NCI-H2196 (cell line): ENCODE measurements at regions not wholly inside any gene's neighbourhood (a gene's known extent, or its start where the extent isn't known, plus 50 kb on each side); places are given as distances from the start of the nearest gene placed in this dataset.

Source experiments
- DNase-seq: peaks from one replicate; lab custom pipeline; 2025; ENCODE audit not compliant: unreplicated experiment; lab: John Stamatoyannopoulos, UW

- no peak for DNase-seq
These were observed 216.3 kb upstream of the TLE3 start for GRCh38 chr15:70314018-70314354.

- DNase-seq = no peak
These were observed 215.6 kb upstream of the TLE3 start for GRCh38 chr15:70313099-70314017.

GRCh38 chr15:70311821-70312220 is 214.1 kb upstream of the TLE3 start:
- no peak for DNase-seq

- no peak for DNase-seq
These were observed 212.0 kb upstream of the TLE3 start for GRCh38 chr15:70309716-70310115.

- DNase-seq = no peak
These were observed 211.2 kb upstream of the TLE3 start for GRCh38 chr15:70308735-70309434.

- DNase-seq = no peak
These were observed 210.5 kb upstream of the TLE3 start for GRCh38 chr15:70308011-70308734.

- DNase-seq = no peak
These were observed 208.9 kb upstream of the TLE3 start for GRCh38 chr15:70306582-70306981.

GRCh38 chr15:70306081-70306480 is 208.4 kb upstream of the TLE3 start:
- DNase-seq = no peak

- no peak for DNase-seq
These were observed 206.3 kb upstream of the TLE3 start for GRCh38 chr15:70303981-70304380.

- no peak for DNase-seq
These were observed 204.6 kb upstream of the TLE3 start for GRCh38 chr15:70302360-70302759.

GRCh38 chr15:70301396-70301795 is 203.7 kb upstream of the TLE3 start:
- no peak for DNase-seq

GRCh38 chr15:70299931-70300869 is 202.5 kb upstream of the TLE3 start:
- DNase-seq = no peak

GRCh38 chr15:70297465-70298058 is 199.8 kb upstream of the TLE3 start:
- DNase-seq = no peak

- no peak for DNase-seq
These were observed 197.1 kb upstream of the TLE3 start for GRCh38 chr15:70294731-70295305.

- no peak for DNase-seq
These were observed 196.1 kb upstream of the TLE3 start for GRCh38 chr15:70293591-70294470.

- DNase-seq = no peak
These were observed 195.4 kb upstream of the TLE3 start for GRCh38 chr15:70293138-70293537.

- DNase-seq = no peak
These were observed 194.5 kb upstream of the TLE3 start for GRCh38 chr15:70292076-70292760.

- no peak for DNase-seq
These were observed 193.8 kb upstream of the TLE3 start for GRCh38 chr15:70291305-70292075.
